Suppressor macrophage treated with lipopolysaccharide for 4 hours (primary cell): ENCODE measurements at regions not wholly inside any gene's neighbourhood (a gene's known extent, or its start where the extent isn't known, plus 50 kb on each side); places are given as distances from the start of the nearest gene placed in this dataset.
"Not testable (repeated sequence)": the region's sequence is repeated elsewhere in the genome, so short reads cannot be mapped to it uniquely, and the experiment has no call there.

Experiments used
- DNase-seq: peaks from one replicate; pipeline ENCODE4 v3.0.0-alpha.2; 2020

DNA sequence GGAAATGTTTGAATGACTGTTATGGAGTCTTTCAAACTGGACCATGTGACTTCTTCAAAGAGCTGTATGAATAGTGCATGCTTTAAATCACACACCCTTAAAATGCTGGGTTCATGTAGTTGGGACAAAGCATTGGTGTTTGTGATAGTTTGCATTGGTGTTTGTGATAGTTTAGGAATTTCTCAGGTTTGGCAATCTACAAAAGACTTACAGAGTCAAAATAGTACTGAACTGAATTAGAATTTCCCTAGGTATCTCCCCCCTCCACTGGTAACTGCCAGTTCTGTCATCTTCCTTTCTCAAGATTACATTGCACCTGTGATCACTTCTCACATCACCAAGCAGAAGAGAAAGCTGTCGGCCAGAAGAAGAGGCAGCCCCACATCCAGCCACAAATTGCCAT, 261.1 kb downstream of the GATA3 start:
- DNase-seq, result no peak

DNA sequence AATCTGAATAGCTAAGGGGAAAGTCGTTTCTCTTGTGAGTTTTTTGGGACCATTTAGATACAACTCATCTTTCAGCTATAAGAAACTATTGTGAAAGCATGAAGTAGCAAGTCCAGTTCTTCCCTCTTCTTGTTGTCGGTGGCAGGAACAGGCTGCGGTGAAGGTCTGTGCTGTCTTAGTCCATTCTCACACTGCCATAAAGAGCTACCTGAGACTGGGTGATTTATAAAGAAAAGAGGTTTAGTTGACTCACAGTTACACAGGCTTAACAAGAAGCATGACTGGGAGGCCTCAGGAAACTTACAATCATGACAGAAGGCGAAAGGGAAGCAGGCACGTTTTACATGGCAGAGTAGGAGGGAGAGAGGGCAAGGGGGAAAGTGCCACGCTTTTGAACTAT, 261.8 kb downstream of the GATA3 start:
- DNase-seq, result no peak

DNA sequence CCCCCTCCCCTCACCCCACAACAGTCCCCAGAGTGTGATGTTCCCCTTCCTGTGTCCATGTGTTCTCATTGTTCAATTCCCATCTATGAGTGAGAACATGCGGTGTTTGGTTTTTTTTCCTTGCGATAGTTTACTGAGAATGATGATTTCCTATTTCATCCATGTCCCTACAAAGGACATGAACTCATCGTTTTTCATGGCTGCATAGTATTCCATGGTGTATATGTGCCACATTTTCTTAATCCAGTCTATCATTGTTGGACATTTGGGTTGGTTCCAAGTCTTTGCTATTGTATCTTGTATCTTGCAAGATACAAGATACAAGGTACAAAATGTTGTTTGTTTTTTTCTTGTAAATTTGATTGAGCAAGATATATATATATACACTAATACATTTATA, 263.9 kb downstream of the GATA3 start:
- DNase-seq, result not testable (repeated sequence)

DNA sequence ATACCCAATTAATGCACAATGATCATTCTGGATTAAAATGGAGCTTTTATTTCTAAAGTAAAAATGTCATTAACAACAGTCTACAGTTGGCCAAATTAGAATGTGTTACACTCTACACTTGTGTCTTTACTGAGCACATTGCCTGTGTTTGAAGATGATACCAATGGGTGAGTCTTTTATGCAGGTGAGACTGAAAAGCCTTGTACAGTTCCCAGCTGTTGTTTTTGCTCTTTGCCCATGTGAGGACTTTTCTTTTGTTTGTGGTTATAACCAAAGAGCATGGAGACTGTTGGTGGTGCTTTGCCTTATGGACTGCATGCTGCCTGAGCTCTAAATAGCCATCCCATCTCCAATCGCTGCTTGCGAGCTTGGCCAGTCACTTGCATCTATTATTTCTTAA, 264.5 kb downstream of the GATA3 start:
- DNase-seq, result no peak

DNA sequence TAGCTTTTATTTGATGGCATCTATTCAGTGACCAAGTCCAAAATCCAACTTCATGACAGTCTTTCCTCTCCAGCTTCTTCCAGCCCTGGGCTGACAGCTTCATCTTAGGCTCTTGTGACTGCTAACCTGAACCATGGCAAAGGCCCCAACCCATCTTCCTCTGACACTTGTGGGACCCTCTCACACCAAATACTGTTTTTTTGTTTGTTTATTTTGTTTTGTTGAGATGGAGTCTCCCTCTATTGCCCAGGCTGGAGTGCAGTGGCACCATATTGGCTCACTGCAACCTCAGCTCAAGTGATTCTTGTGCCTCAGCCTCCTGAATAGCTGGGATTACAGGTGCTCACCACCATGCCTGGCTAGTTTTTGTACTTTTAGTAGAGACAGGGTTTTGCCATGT, 265.2 kb downstream of the GATA3 start:
- no peak for DNase-seq

DNA sequence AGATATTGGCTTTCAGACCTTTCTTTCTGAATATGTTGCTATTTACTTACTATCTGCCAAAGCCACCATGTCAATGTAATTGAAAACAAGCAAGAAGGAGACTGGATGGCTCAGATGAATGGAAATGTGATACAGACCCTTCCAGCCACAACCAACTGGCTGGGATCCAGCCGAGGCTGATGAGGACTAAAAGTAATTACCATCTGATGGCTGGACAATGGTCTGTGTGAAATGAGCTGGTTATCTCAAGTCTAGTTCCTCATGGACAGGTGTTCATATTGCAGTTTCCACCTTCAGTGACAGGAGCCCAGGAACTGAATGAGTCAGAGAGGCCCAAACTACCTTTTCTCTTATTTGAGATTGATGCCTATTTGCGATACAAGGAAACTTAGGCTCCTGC, 267.5 kb downstream of the GATA3 start:
- DNase-seq, result no peak

DNA sequence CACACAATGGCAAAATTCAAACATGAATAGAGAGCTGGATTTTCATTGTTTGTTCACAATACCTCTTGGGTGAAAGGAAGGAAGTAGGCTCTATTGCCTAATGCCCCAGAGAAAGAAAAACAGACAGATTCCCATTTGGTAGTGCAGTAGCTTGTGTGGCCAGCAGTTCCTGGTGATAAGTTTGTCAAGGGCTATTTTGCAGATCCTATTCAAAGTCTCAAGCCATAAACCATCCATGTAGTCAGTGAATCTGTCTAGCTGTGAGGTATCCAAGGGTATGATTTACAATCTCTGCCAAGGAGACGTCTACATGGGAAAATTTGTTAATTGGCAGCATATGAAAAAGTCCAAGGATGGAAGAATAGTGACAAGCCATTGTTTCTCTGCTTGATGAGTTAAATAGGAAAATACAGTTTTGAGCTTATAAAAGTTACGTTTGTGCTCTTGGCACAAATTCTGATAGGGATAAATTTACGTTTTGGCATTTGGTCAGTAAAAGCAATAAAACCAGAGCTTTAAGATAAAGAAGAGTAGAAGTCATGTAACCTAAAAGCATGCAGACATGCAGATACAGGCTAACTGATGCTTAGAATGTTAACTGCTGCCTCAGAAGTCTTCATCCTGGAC, 269.1 kb downstream of the GATA3 start:
- no peak for DNase-seq

DNA sequence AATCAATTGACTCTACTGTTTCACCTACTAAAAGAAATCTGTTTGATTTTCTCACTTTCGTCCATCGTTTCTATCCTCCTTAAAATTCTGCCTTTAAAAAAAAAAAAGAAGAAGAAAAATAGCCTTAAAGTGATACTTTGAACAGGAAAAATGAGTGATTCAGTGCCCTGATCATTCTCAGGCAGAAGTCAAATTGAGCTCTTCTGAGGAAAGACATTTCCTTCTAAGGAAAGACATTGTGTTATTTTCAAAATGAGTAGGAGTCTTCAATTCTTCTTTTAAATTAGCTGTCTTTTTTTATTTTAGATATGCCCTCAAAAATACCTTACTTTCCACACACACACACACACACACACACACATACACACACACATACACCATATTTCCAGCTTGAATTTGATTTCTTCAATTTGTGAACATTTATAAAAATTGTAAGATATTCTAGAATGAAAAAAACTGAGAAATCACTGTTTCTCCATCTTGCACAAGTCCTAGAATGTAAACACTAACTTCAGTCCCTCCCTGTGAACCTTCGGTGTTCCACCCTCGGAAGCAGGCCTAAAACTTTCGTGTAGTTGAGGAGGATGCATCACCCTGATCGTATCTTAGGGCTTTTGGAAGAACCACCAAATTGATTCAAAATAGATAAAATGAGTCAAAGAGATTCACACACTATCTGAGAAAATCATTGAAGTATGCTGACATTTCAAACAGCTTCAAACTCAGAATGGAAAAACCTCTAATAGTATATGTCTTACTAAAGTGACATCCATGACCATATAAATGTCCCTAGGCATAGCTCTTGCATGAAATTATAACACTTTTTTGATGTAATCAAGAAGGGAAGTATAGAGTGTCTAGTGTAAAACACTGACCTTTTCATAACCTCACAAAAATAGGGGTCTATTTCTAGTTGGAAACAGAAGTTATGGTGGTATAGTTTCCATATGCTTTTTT, 270.8 kb downstream of the GATA3 start:
- DNase-seq, result no peak

DNA sequence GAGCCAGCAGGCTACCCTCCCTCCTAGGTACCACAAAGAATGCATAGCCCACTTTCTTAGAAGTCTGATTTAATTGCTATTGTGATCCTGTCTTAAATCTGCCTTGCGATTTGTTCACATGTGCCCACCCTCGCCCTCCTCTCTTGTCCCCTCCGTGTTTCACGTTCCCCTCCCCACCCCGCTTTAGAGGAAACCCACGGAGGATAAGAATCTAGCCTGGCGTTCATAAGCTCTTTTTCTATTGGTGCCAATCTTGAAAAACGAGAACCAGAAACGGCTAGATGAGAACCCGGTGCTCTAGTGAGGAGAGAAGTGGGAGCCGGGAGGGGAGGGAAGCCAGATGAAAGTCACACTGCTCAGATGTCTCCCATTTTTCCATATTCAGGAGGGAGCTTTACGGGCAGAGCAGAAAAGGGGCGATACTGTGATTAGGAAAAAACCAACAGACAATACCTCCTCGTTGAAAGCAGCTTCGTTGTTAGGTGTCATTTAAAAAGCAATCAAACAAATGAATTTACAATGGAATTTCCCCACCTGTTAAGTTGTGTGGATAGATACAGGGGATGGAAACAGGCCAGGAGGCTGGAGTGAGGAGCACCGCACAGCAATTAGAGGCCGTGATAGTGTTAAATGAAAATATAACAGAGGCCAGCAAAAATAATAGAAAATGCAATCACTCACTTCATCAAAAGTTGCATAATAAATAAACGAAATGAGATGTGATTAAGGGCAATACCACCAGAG, 272.1 kb downstream of the GATA3 start:
- DNase-seq, result no peak

DNA sequence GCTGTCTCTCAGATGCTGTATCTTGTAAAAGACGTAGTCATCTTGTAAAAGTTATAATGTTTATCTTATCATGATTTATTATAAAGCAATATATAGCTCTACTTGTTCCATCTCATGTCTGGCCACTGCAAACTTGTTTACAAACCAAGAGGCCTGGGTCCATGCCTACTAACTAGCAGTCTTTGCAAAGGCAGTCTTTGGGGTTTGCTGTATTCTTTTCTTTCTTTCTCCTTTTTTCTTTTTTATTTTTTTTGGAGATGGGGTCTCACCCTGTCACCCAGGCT, 272.6 kb downstream of the GATA3 start:
- no peak for DNase-seq

DNA sequence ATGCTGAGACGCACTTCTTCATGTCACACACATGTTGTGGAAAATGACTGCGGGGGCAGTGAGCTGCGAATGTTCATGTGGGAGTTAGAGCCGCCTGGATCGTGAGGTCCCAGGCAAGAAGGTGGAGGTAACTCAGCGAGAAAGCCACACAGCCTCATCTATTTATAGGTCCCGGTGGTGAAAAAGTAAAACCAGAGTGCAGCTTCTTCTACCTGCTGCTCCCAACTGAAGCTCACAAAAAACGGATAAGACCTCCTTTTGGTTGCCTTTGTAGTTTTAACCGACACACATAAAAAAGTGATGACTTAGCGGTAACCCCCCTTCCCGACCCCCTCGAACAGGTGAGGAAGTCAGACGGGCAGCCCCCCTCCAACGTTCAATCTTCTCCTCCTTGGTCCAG, 276.9 kb downstream of the GATA3 start:
- no peak for DNase-seq

DNA sequence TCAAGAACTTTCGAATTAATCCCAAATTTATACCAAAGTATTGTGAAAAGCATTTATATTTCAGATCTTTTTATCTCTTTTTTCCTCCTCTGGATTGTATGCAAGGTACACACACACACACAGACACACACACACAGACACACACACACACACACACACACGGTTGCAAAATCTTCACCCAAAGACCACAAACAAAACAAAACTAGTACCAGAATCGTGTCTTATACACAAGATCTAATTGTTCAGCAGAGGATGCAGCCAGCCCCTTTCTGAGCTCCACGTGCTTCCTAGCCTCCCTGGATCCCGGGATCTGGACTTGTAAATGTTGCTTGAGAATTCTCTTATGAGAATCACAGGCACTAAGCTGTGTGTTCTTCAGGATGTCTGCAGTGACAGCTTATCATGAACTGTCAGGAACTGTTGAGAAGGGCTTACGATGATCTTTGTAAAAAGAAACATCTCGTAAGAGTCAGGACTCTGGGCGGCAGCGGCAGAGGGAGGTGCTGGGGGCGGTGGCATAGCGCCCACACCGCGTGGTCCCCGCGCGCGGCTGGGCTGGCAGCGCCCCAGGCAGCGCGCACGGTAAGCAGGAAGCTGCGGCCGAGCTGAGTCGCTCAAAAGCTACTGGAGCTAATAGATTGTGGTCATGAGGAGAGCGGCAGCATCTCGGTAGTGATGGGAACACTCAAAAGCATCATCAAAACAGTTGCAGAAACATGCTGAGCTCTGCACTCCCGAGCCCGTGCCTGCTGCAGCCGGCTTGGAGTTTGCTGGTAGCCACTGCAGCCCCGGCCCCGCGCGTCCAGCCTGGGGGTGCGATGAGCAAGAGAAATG, 277.6 kb downstream of the GATA3 start:
- peak; percentile 3 for DNase-seq

DNA sequence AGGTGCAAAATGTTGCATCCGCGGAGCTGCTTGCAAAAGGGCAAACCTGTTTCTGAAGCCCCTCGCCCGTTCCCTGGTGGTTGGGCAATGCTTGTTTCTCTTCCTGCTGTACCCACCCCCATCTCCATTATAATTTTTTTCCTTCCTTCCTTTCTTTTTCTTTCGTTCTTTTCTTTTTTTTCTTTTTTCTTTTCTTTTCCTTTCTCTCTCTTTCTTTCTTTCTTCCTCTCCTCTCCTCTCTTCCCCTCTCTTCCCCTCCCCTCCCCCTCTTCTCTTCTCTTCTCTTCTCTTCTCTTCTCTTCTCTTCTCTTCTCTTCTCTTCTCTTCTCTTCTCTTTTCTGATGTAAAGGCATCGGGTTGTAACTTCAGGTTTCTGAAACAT, 278.2 kb downstream of the GATA3 start:
- no peak for DNase-seq

DNA sequence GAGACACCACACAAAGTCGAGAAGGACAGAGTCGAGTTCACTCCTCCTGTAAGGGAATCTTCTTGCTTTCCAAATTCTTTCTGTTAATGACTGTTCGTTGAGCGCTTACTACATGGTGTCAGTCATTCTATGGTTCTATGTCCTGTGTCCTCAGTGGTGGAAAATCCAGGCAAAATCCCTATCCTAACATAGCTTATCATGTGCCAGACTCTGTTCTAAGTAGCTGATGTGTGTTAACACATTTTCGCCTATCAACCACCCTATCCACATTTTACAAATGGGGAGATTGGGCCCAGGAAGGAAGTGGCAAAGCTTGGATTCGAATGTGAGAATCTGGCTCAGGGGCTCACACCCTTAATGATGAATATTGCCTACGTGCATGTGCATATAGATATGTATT, 280.1 kb downstream of the GATA3 start:
- no peak for DNase-seq

DNA sequence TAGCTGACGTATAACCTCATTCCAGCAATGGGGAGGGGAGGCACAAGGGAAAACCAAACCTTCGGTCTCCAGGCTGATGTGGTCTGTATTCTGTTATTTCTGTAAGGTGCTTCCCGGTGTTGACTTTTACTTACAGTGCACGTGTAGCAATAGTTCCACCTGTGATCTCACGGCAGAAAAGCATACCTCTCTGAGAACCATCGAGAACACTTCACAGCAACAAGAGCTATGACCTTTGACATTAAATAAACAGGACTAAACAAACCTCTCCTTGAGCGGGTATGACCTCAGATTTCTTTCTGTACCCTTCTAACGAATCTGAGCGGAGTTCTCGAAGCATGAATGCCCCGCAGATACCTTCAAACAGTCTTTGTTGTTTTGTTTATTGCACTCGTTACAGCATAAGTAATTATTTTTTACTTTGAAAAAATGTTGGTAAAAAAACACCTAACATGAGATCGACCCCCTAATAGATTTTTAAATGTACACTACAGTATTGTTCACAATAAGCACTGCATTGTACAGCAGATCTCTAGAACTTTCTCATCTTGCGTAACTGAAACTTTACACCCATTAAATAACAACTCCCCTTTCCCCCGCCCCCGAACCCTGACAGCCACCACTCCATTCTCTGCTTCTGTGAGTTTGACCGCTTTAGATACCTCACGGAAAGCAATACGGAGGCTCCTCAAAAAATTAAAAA, 282.3 kb downstream of the GATA3 start:
- DNase-seq, result no peak

DNA sequence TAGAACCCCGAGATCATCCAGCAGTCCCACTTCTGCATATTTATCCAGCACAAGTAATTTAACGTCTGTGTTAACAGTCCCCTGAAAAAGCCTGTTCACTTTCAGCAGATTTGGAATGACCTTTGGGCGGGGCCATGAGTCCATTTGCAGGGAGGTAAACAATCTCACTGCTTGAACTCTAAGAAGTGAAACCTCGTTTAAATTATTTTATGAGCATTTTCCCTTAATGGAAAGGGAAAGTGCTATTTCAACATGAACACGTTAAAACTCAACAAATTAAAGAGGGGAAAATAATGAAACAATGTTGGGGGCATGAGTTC, 282.8 kb downstream of the GATA3 start:
- DNase-seq, result no peak

DNA sequence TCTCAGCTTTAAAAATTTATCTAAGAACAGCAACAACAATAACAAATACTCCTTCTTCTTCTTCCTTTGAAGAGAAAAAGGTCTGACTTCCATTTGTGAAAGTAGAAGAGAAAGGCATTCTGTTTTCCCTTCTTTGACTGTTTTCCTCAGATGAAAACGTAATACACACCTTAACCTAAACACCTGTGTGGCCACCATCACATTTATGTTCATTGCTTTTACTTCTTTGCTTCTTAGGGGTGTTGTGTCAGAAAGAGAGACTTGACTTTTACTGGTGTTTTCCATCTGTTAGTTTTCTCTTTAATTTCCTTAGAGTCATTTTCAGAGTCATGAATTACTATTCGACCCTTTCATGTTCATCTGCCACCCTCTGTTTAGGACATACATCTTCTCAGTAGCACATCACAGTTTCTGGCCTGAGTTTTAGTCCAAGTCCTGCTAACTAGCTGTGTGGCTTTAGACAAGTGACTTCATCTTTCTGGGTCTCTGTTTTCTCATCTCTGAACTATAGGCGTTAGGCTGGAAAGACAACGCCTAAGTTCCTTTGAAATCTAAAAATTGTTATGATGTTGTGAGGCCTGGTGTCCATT, 283.8 kb downstream of the GATA3 start:
- no peak for DNase-seq

DNA sequence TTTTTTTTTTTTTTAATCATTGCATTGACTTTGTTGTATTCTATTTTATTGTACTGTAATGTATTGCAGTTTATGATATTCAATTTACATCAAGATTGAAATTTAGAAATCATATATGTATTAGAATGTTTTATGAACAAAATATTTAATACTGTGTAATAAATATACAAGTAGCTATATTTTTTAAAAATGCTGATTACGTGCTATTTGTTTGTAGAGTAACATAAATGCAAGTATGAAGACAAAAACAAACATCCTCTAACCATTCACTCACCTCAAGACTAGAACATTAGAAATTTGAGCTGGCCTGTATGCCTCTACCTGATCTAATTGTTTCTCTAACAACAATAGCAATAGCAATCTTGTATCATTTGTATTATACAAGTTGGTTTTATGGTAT, 290.3 kb downstream of the GATA3 start:
- no peak for DNase-seq

DNA sequence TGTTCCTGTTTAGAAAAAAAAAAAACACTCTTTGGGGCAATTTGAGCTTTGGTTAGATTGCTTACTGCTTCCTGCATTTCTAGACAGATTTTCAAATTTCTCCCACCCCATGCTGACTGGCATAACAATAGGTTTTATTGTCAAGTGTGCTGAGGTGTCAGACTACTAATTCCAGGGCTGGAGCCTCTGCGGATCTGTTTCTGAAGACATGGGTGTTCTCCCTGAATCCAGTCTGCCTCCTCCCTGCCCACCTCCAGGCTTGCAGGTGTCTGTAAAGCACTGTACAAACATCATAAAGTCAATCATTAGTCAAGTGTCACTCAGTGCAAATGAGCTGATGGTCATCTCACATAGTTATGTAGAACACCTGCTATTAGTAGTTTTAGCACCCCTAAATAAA, 292.4 kb downstream of the GATA3 start:
- no peak for DNase-seq

DNA sequence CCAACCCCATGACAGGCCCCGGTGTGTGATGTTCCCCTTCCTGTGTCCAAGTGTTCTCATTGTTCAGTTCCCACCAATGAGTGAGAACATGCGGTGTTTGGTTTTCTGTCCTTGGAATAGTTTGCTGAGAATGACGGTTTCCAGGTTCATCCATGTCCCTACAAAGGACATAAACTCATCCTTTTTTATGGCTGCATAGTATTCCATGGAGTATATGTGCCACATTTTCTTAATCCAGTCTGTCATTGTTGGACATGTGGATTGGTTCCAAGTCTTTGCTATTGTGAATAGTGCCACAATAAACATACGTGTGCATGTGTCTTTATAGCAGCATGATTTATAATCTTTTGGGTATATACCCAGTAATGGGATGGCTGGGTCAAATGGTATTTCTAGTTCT, 293.1 kb downstream of the GATA3 start:
- DNase-seq, result not testable (repeated sequence)

DNA sequence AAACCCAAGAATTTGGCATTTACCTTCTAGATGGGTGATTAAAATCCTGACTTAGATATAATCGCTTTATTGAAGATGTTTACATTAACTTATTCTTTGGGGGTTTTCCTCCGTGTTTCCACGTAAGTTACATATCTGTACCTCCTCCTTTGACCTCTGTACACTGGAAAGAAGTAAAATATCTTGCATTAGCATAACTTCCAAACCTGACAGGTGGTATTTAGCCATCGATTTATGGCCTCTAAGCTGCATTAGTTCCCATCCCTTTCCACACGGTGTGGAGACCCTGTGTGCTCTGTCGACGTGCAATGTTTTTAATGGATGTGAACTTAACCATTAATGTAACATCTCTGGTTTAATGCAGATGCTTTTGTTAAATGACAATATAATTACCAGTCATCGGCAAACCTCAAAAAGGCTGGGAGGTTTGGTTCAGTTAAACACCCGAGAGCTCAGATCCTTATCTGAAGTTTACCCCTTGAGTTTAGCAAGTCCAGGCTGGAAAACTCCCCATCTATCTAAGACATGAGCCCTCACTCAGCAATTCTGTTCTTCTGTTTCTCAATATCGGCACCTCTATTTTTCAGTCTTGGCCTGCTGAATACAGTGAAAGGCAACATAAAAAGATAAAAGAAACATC, 295.2 kb downstream of the GATA3 start:
- no peak for DNase-seq
